GM19238 (cell line): ENCODE measurements at regions not wholly inside any gene's neighbourhood (a gene's known extent, or its start where the extent isn't known, plus 50 kb on each side); places are given as distances from the start of the nearest gene placed in this dataset.
"Not testable (repeated sequence)": the region's sequence is repeated elsewhere in the genome, so short reads cannot be mapped to it uniquely, and the experiment has no call there.

Experiments used
- DNase-seq: peaks from one replicate; pipeline ENCODE4 v3.0.0; 2011; ENCODE audit warnings: low spot score; ENCODE audit not compliant: insufficient read length

GRCh38 chr7:125847055-125847454, 917.4 kb upstream of the POT1 start:
- no peak for DNase-seq

- no peak for DNase-seq
Observed at GRCh38 chr7:125845686-125846085, 916.1 kb upstream of the POT1 start.

GRCh38 chr7:125834421-125834820, 904.8 kb upstream of the POT1 start:
- DNase-seq: no peak

GRCh38 chr7:125833839-125834238, 904.2 kb upstream of the POT1 start:
- no peak for DNase-seq

GRCh38 chr7:125830743-125831142, 901.1 kb upstream of the POT1 start:
- no peak for DNase-seq

GRCh38 chr7:125828153-125828700, 898.6 kb upstream of the POT1 start:
- no peak for DNase-seq

GRCh38 chr7:125823538-125823937, 893.9 kb upstream of the POT1 start:
- DNase-seq: no peak

GRCh38 chr7:125820495-125820894, 890.9 kb upstream of the POT1 start:
- no peak for DNase-seq

GRCh38 chr7:125814100-125814499, 884.5 kb upstream of the POT1 start:
- no peak for DNase-seq

GRCh38 chr7:125806491-125806890, 876.9 kb upstream of the POT1 start:
- DNase-seq: not testable (repeated sequence)

- no peak for DNase-seq
Observed at GRCh38 chr7:125804273-125804672, 874.6 kb upstream of the POT1 start.

GRCh38 chr7:125780153-125780552, 850.5 kb upstream of the POT1 start:
- no peak for DNase-seq

GRCh38 chr7:125775317-125775716, 845.7 kb upstream of the POT1 start:
- DNase-seq: no peak

- DNase-seq: no peak
Observed at GRCh38 chr7:125773113-125773785, 843.6 kb upstream of the POT1 start.

GRCh38 chr7:125747966-125748365, 818.3 kb upstream of the POT1 start:
- DNase-seq: no peak

GRCh38 chr7:125746510-125746909, 816.9 kb upstream of the POT1 start:
- DNase-seq: no peak

GRCh38 chr7:125727215-125727614, 797.6 kb upstream of the POT1 start:
- DNase-seq: no peak

- DNase-seq: no peak
Observed at GRCh38 chr7:125695626-125696025, 766.0 kb upstream of the POT1 start.

GRCh38 chr7:125683156-125683555, 753.5 kb upstream of the POT1 start:
- DNase-seq: no peak

GRCh38 chr7:125681508-125681907, 751.9 kb upstream of the POT1 start:
- no peak for DNase-seq

- no peak for DNase-seq
Observed at GRCh38 chr7:125678771-125679170, 749.1 kb upstream of the POT1 start.

GRCh38 chr7:125675640-125676039, 746.0 kb upstream of the POT1 start:
- no peak for DNase-seq

- DNase-seq: no peak
Observed at GRCh38 chr7:125675169-125675568, 745.5 kb upstream of the POT1 start.
